Neural progenitor cell (in vitro differentiated cells): ENCODE measurements at regions not wholly inside any gene's neighbourhood (a gene's known extent, or its start where the extent isn't known, plus 50 kb on each side); places are given as distances from the start of the nearest gene placed in this dataset.

Experiments
- EZH2 ChIP-seq: fragments of 200-600 bp; sonication (generic); IDR thresholded peaks from 2 replicates; pipeline ENCODE4 v1.6.1; 2017; ENCODE audit warnings: antibody characterized with exemption, mild to moderate bottlenecking, moderate library complexity
- TF ChIP-seq, protein P1 (sequence below): fragments of 200-600 bp; sonication (generic); IDR thresholded peaks from 2 replicates; pipeline ENCODE4 v1.5.1; 2017; ENCODE audit warnings: antibody characterized with exemption, mild to moderate bottlenecking

DNA sequence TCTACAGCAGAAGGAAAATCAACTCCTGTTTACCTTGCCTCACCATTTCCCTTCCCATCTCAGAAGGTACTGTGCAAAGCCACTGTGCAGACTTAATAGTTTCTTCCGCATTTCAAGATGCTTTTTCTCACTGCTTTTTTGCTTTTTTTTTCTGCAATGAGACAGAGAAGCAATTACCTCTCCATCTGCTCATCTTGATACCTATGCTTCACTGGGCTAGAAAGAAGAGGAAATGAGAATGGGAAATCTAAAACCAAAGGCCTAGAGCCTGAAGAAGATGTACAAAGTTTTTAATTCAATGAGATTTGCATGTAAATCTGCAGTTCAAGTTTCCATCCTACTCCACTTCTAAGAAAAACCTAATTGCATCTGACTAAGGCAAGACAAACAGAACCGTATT is 238.1 kb upstream of the SETMAR start:
- TF ChIP-seq, protein P1, sequence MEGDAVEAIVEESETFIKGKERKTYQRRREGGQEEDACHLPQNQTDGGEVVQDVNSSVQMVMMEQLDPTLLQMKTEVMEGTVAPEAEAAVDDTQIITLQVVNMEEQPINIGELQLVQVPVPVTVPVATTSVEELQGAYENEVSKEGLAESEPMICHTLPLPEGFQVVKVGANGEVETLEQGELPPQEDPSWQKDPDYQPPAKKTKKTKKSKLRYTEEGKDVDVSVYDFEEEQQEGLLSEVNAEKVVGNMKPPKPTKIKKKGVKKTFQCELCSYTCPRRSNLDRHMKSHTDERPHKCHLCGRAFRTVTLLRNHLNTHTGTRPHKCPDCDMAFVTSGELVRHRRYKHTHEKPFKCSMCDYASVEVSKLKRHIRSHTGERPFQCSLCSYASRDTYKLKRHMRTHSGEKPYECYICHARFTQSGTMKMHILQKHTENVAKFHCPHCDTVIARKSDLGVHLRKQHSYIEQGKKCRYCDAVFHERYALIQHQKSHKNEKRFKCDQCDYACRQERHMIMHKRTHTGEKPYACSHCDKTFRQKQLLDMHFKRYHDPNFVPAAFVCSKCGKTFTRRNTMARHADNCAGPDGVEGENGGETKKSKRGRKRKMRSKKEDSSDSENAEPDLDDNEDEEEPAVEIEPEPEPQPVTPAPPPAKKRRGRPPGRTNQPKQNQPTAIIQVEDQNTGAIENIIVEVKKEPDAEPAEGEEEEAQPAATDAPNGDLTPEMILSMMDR, result no peak
- TF ChIP-seq EZH2, result no peak
